Immature natural killer cell (primary cell): ENCODE measurements at regions not wholly inside any gene's neighbourhood (a gene's known extent, or its start where the extent isn't known, plus 50 kb on each side); places are given as distances from the start of the nearest gene placed in this dataset.

Experiments
- DNase-seq, 3 donors: peaks; one replicate each; pipeline ENCODE4 v3.0.0; 2022; ENCODE audit warnings: mixed read lengths in 1 of 3
- H3K27ac Mint-ChIP-seq, 6 donors: one replicate each; pipeline ENCODE4 v1.8.0; 2020; ENCODE audit warnings: mixed read lengths in 6 of 6, mild to moderate bottlenecking in 5 of 6, inconsistent platforms in 4 of 6, moderate library complexity in 3 of 6
- H3K27me3 Mint-ChIP-seq, 3 donors: one replicate each; pipeline ENCODE4 v1.8.0; 2020 to 2021; ENCODE audit warnings: low read depth in 3 of 3, mild to moderate bottlenecking in 3 of 3, mixed read lengths in 3 of 3, moderate library complexity in 3 of 3, inconsistent platforms in 1 of 3
- H3K36me3 Mint-ChIP-seq, 3 donors: one replicate each; pipeline ENCODE4 v1.8.0; 2020; ENCODE audit warnings: mixed read lengths in 3 of 3, inconsistent platforms in 2 of 3, mild to moderate bottlenecking in 2 of 3
- H3K4me1 Mint-ChIP-seq, 2 donors: one replicate each; pipeline ENCODE4 v1.8.0; 2020; ENCODE audit warnings: inconsistent platforms in 2 of 2, mild to moderate bottlenecking in 2 of 2, mixed read lengths in 2 of 2, moderate library complexity in 1 of 2
- H3K4me3 Mint-ChIP-seq, 5 donors: one replicate each; pipeline ENCODE4 v1.8.0; 2020; ENCODE audit warnings: mild to moderate bottlenecking in 5 of 5, mixed read lengths in 5 of 5, inconsistent platforms in 3 of 5, moderate library complexity in 3 of 5
- H3K9me3 Mint-ChIP-seq, 6 donors: one replicate each; pipeline ENCODE4 v1.8.0; 2020; ENCODE audit warnings: mild to moderate bottlenecking in 6 of 6, mixed read lengths in 6 of 6, inconsistent platforms in 4 of 6, moderate library complexity in 3 of 6

GRCh38 chr6:91366781-91367180 lies 779.9 kb upstream of the MAP3K7 start:
- H3K27ac Mint-ChIP-seq: no peak overlapping the region
- peaks cover 0 to 2% (median 0%) of the 10 kb centered on the region in 3 donors for H3K27me3 Mint-ChIP-seq
- no peak overlapping the region for H3K4me3 Mint-ChIP-seq
- H3K36me3 Mint-ChIP-seq: no peaks in the 10 kb centered on the region
- H3K9me3 Mint-ChIP-seq: peaks cover 0 to 22% (median 12%) of the 10 kb centered on the region in 6 donors
- DNase-seq: no peak
- no peaks in the 10 kb centered on the region for H3K4me1 Mint-ChIP-seq

- H3K4me3 Mint-ChIP-seq: no peak overlapping the region
- H3K9me3 Mint-ChIP-seq: peaks cover 0 to 9% (median 1%) of the 10 kb centered on the region in 6 donors
- no peaks in the 10 kb centered on the region for H3K27me3 Mint-ChIP-seq
- no peaks in the 10 kb centered on the region for H3K36me3 Mint-ChIP-seq
- no peaks in the 10 kb centered on the region for H3K4me1 Mint-ChIP-seq
- DNase-seq: no peak
- no peak overlapping the region for H3K27ac Mint-ChIP-seq
Measured at GRCh38 chr6:91358986-91359385, 772.1 kb upstream of the MAP3K7 start.

- H3K4me1 Mint-ChIP-seq: no peaks in the 10 kb centered on the region
- H3K27ac Mint-ChIP-seq: no peak overlapping the region
- H3K9me3 Mint-ChIP-seq: peaks cover 0 to 10% (median 2%) of the 10 kb centered on the region in 6 donors
- no peak overlapping the region for H3K4me3 Mint-ChIP-seq
- no peaks in the 10 kb centered on the region for H3K27me3 Mint-ChIP-seq
- no peak for DNase-seq
- H3K36me3 Mint-ChIP-seq: no peaks in the 10 kb centered on the region
Measured at GRCh38 chr6:91352878-91353277, 766.0 kb upstream of the MAP3K7 start.

GRCh38 chr6:91352321-91352720 lies 765.4 kb upstream of the MAP3K7 start:
- Mint-ChIP-seq H3K9me3 (peaks cover 0 to 10% (median 3%) of the 10 kb centered on the region in 6 donors), H3K36me3 (no peaks in the 10 kb centered on the region), H3K4me1 (no peaks in the 10 kb centered on the region), H3K27me3 (no peaks in the 10 kb centered on the region), H3K4me3 (no peak overlapping the region), H3K27ac (no peak overlapping the region)
- no peak for DNase-seq

GRCh38 chr6:91350146-91350908 lies 763.5 kb upstream of the MAP3K7 start:
- peaks cover 2 to 10% (median 4%) of the 10 kb centered on the region in 6 donors for H3K9me3 Mint-ChIP-seq

GRCh38 chr6:91341473-91341872 lies 754.6 kb upstream of the MAP3K7 start:
- H3K4me3 Mint-ChIP-seq: no peak overlapping the region
- no peaks in the 10 kb centered on the region for H3K36me3 Mint-ChIP-seq
- H3K4me1 Mint-ChIP-seq: no peaks in the 10 kb centered on the region
- peaks cover 0 to 9% (median 2%) of the 10 kb centered on the region in 6 donors for H3K9me3 Mint-ChIP-seq
- no peak overlapping the region for H3K27ac Mint-ChIP-seq
- peaks cover 0 to 2% (median 0%) of the 10 kb centered on the region in 3 donors for H3K27me3 Mint-ChIP-seq
- no peak for DNase-seq

More at GRCh38 chr6:91350146-91350908, 763.5 kb upstream of the MAP3K7 start:
- H3K27ac Mint-ChIP-seq: no peak overlapping the region
- no peaks in the 10 kb centered on the region for H3K36me3 Mint-ChIP-seq
- DNase-seq: no peak
- H3K4me1 Mint-ChIP-seq: no peaks in the 10 kb centered on the region
- no peak overlapping the region for H3K4me3 Mint-ChIP-seq
- H3K27me3 Mint-ChIP-seq: no peaks in the 10 kb centered on the region

- Mint-ChIP-seq H3K4me3 (no peak overlapping the region), H3K36me3 (no peaks in the 10 kb centered on the region), H3K27ac (no peak overlapping the region), H3K4me1 (no peaks in the 10 kb centered on the region), H3K9me3 (peaks cover 0 to 9% (median 2%) of the 10 kb centered on the region in 6 donors), H3K27me3 (peaks cover 0 to 2% (median 0%) of the 10 kb centered on the region in 3 donors)
- DNase-seq: no peak
Measured at GRCh38 chr6:91340896-91341395, 754.1 kb upstream of the MAP3K7 start.

- Mint-ChIP-seq H3K9me3 (peaks cover 0 to 11% (median 5%) of the 10 kb centered on the region in 6 donors), H3K27me3 (peaks cover 0 to 2% (median 0%) of the 10 kb centered on the region in 3 donors), H3K27ac (no peak overlapping the region), H3K4me3 (no peak overlapping the region), H3K36me3 (no peaks in the 10 kb centered on the region), H3K4me1 (no peaks in the 10 kb centered on the region)
- DNase-seq: no peak
Measured at GRCh38 chr6:91337967-91338366, 751.1 kb upstream of the MAP3K7 start.

GRCh38 chr6:91330896-91331295 lies 744.0 kb upstream of the MAP3K7 start:
- H3K27ac Mint-ChIP-seq: no peak overlapping the region
- peaks cover 0 to 6% (median 0%) of the 10 kb centered on the region in 3 donors for H3K27me3 Mint-ChIP-seq
- peaks cover 1 to 21% (median 3%) of the 10 kb centered on the region in 6 donors for H3K9me3 Mint-ChIP-seq
- no peak overlapping the region for H3K4me3 Mint-ChIP-seq
- no peak for DNase-seq
- H3K36me3 Mint-ChIP-seq: no peaks in the 10 kb centered on the region
- no peaks in the 10 kb centered on the region for H3K4me1 Mint-ChIP-seq

GRCh38 chr6:91328241-91328640 lies 741.4 kb upstream of the MAP3K7 start:
- Mint-ChIP-seq H3K9me3 (peaks cover 0 to 14% (median 3%) of the 10 kb centered on the region in 6 donors), H3K27me3 (peaks cover 0 to 6% (median 0%) of the 10 kb centered on the region in 3 donors), H3K36me3 (no peaks in the 10 kb centered on the region), H3K4me3 (no peak overlapping the region), H3K27ac (no peak overlapping the region), H3K4me1 (no peaks in the 10 kb centered on the region)
- no peak for DNase-seq

- Mint-ChIP-seq H3K4me3 (no peak overlapping the region), H3K27me3 (peaks cover 0 to 6% (median 0%) of the 10 kb centered on the region in 3 donors), H3K36me3 (no peaks in the 10 kb centered on the region), H3K4me1 (no peaks in the 10 kb centered on the region), H3K27ac (no peak overlapping the region), H3K9me3 (peaks cover 0 to 5% (median 0%) of the 10 kb centered on the region in 6 donors)
- DNase-seq: no peak
Measured at GRCh38 chr6:91324711-91325110, 737.8 kb upstream of the MAP3K7 start.

GRCh38 chr6:91317984-91318383 lies 731.1 kb upstream of the MAP3K7 start:
- no peak for DNase-seq
- H3K9me3 Mint-ChIP-seq: peaks cover 0 to 18% (median 3%) of the 10 kb centered on the region in 6 donors
- H3K36me3 Mint-ChIP-seq: no peaks in the 10 kb centered on the region
- H3K4me1 Mint-ChIP-seq: no peaks in the 10 kb centered on the region
- H3K27me3 Mint-ChIP-seq: peaks cover 0 to 4% (median 0%) of the 10 kb centered on the region in 3 donors
- H3K4me3 Mint-ChIP-seq: no peak overlapping the region
- no peak overlapping the region for H3K27ac Mint-ChIP-seq

- Mint-ChIP-seq H3K27me3 (peaks cover 0 to 4% (median 0%) of the 10 kb centered on the region in 3 donors), H3K27ac (no peak overlapping the region), H3K4me1 (no peaks in the 10 kb centered on the region), H3K36me3 (no peaks in the 10 kb centered on the region), H3K9me3 (peaks cover 0 to 14% (median 3%) of the 10 kb centered on the region in 6 donors), H3K4me3 (no peak overlapping the region)
- DNase-seq: no peak
Measured at GRCh38 chr6:91317247-91317835, 730.5 kb upstream of the MAP3K7 start.

GRCh38 chr6:91310178-91310577 lies 723.3 kb upstream of the MAP3K7 start:
- H3K27ac Mint-ChIP-seq: no peak overlapping the region
- no peaks in the 10 kb centered on the region for H3K36me3 Mint-ChIP-seq
- peaks cover 2 to 16% (median 7%) of the 10 kb centered on the region in 6 donors for H3K9me3 Mint-ChIP-seq
- H3K27me3 Mint-ChIP-seq: no peaks in the 10 kb centered on the region
- no peak for DNase-seq
- H3K4me3 Mint-ChIP-seq: no peak overlapping the region
- H3K4me1 Mint-ChIP-seq: no peaks in the 10 kb centered on the region
